SH-SY5Y (cell line): ENCODE measurements at regions not wholly inside any gene's neighbourhood (a gene's known extent, or its start where the extent isn't known, plus 50 kb on each side); places are given as distances from the start of the nearest gene placed in this dataset.

ENCODE experiments used
- GATA2 ChIP-seq: IDR thresholded peaks from 2 replicates; pipeline ENCODE4 v1.6.1; 2011; ENCODE audit warnings: mild to moderate bottlenecking, low read depth, low read length
- GATA3 ChIP-seq: IDR thresholded peaks from 2 replicates; pipeline ENCODE4 v1.6.1; 2011; ENCODE audit warnings: low read depth, mild to moderate bottlenecking, low read length, moderate library complexity

GRCh38 chr7:25282194-25282593 is 53.9 kb upstream of the NPVF start:
- TF ChIP-seq GATA3 (no peak), GATA2 (no peak)
